ENCODE measurements at regions not wholly inside any gene's neighbourhood (a gene's known extent, or its start where the extent isn't known, plus 50 kb on each side); places are given as distances from the start of the nearest gene placed in this dataset.

DNA sequence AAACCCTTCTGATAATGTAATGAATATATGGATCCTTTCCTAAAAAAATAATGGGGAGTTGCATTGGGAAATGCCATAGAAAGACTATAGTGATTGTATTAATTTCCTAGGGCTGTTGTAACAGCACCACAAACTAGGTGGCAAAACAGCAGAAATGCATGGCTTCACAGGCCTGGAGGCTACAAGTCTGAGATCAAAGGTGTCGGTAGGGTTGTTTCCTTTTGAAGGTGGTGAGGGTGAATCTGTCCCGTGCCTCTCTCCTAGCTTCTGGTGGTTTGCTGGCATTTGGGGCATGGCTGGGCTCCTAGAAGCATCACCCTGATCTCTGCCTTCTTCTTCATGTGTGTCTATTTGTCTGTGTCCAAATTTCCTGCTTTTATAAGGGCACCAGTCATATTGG, 149.7 kb downstream of the INHBB start:
- Mint-ChIP-seq H3K27me3 (ENCODE audit: unreplicated experiment) (peaks cover 84% of the 10 kb centered on the region), H3K4me3 (ENCODE audit: low read depth, unreplicated experiment) (no peak overlapping the region), H3K36me3 (ENCODE audit: insufficient read depth, unreplicated experiment) (no peaks in the 10 kb centered on the region), H3K9me3 (ENCODE audit: low read depth, unreplicated experiment) (no peaks in the 10 kb centered on the region), H3K4me1 (ENCODE audit: low read depth, unreplicated experiment) (peaks cover 11% of the 10 kb centered on the region), H3K27ac (ENCODE audit: unreplicated experiment) (no peak overlapping the region)
- BruUV-seq (replicated peaks): no TSS peak
- DNase-seq: no peak
- TF ChIP-seq, protein P1, sequence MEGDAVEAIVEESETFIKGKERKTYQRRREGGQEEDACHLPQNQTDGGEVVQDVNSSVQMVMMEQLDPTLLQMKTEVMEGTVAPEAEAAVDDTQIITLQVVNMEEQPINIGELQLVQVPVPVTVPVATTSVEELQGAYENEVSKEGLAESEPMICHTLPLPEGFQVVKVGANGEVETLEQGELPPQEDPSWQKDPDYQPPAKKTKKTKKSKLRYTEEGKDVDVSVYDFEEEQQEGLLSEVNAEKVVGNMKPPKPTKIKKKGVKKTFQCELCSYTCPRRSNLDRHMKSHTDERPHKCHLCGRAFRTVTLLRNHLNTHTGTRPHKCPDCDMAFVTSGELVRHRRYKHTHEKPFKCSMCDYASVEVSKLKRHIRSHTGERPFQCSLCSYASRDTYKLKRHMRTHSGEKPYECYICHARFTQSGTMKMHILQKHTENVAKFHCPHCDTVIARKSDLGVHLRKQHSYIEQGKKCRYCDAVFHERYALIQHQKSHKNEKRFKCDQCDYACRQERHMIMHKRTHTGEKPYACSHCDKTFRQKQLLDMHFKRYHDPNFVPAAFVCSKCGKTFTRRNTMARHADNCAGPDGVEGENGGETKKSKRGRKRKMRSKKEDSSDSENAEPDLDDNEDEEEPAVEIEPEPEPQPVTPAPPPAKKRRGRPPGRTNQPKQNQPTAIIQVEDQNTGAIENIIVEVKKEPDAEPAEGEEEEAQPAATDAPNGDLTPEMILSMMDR (IDR thresholded peaks at IDR 0.05; ENCODE audit: unreplicated experiment): no peak
- intact Hi-C loops (cut with micrococcal nuclease; ENCODE audit: unreplicated experiment): no loop called here
- CTCF ChIA-PET: no interaction called here

DNA sequence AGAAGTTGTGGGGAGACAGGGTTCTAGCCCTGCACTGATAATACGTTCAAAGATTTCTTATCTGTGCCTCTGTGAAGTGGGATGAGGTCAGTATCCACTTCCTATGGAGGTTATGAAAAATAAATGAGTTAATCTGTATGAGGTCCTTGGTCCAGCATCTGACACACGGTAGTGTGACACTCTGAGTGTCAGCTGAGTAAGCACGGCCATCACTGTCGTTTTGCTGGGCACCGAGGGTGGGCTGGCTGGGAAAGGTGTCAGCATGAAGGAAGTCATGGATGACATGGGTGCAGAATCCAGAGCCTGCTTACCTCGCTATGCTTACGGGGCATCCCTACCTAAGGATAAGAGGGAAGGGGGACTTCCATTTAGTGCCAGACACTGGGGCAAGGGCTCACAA, 150.3 kb downstream of the INHBB start:
- CTCF ChIA-PET: no interaction called here
- no TSS peak for BruUV-seq (replicated peaks)
- H3K27me3 Mint-ChIP-seq (ENCODE audit: unreplicated experiment): peaks cover 84% of the 10 kb centered on the region
- H3K4me3 Mint-ChIP-seq (ENCODE audit: low read depth, unreplicated experiment): no peak overlapping the region
- no peaks in the 10 kb centered on the region for H3K9me3 Mint-ChIP-seq (ENCODE audit: low read depth, unreplicated experiment)
- H3K4me1 Mint-ChIP-seq (ENCODE audit: low read depth, unreplicated experiment): peaks cover 12% of the 10 kb centered on the region
- no peaks in the 10 kb centered on the region for H3K36me3 Mint-ChIP-seq (ENCODE audit: insufficient read depth, unreplicated experiment)
- H3K27ac Mint-ChIP-seq (ENCODE audit: unreplicated experiment): no peak overlapping the region
- TF ChIP-seq, protein P1 (IDR thresholded peaks at IDR 0.05; ENCODE audit: unreplicated experiment): no peak
- DNase-seq: no peak
- intact Hi-C loops (cut with micrococcal nuclease; ENCODE audit: unreplicated experiment): no loop called here

DNA sequence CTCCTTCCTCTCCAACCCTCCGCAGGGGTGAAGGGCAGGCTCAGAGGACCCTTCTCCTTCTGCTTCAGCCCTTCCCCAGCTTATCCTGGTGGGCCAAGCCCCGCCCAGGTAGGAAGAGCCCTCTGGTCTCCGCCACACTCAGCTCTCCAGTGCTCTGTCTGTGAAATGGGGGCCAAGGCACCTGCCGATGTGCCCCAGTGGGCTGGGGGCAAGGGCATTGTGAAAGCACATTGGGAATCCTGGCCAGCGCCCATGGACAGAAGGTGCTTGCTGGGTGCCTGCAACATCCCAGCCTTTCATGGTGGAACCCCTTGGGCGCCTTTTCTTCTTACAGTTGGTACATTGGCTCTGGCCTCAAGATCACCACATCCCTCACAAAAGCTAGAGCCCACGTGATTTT, 150.8 kb downstream of the INHBB start:
- TF ChIP-seq, protein P1 (IDR thresholded peaks at IDR 0.05; ENCODE audit: unreplicated experiment): no peak
- H3K36me3 Mint-ChIP-seq (ENCODE audit: insufficient read depth, unreplicated experiment): no peaks in the 10 kb centered on the region
- H3K9me3 Mint-ChIP-seq (ENCODE audit: low read depth, unreplicated experiment): no peaks in the 10 kb centered on the region
- no TSS peak for BruUV-seq (replicated peaks)
- H3K4me1 Mint-ChIP-seq (ENCODE audit: low read depth, unreplicated experiment): peaks cover 12% of the 10 kb centered on the region
- no peak overlapping the region for H3K27ac Mint-ChIP-seq (ENCODE audit: unreplicated experiment)
- intact Hi-C loops (cut with micrococcal nuclease; ENCODE audit: unreplicated experiment): no loop called here
- CTCF ChIA-PET: no interaction called here
- DNase-seq: no peak
- no peak overlapping the region for H3K4me3 Mint-ChIP-seq (ENCODE audit: low read depth, unreplicated experiment)
- peaks cover 83% of the 10 kb centered on the region for H3K27me3 Mint-ChIP-seq (ENCODE audit: unreplicated experiment)

DNA sequence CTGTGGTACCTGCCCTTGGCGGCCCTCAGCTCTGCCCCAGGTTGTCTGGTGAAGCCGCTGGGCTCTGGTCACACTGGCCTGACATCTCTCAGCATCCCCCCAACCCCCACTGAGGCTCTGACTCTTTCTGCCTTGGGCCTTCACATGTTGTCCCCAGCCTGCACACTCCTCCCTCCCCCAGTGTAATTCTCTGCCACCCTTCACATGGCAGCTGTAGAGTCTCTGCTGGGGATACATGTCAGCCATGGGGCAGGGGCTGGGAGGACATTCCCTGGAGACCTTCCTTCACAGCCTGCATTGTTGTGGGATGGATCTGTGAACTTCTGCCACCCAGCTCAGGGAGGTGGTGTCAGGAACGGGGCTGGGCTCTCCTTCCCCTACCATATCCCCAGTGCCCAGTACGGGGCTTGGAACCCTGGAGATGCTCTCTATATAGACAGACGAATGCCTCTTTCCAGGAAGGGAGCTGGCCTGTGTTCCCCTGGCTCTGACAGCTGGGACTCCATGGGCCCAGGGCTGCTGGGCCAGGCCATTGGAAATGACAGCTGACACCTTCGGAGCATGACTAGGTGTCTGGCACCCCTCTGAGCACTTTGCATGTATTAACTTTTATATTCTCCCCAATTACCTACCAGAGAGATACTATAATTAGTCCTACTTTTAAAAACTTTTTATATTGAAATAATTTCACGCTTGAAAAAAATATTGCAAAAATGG, 151.5 kb downstream of the INHBB start:
- Mint-ChIP-seq H3K4me1 (ENCODE audit: low read depth, unreplicated experiment) (peaks cover 12% of the 10 kb centered on the region), H3K27ac (ENCODE audit: unreplicated experiment) (no peak overlapping the region), H3K4me3 (ENCODE audit: low read depth, unreplicated experiment) (no peak overlapping the region), H3K27me3 (ENCODE audit: unreplicated experiment) (peaks cover 79% of the 10 kb centered on the region), H3K9me3 (ENCODE audit: low read depth, unreplicated experiment) (no peaks in the 10 kb centered on the region), H3K36me3 (ENCODE audit: insufficient read depth, unreplicated experiment) (no peaks in the 10 kb centered on the region)
- BruUV-seq (replicated peaks): no TSS peak
- CTCF ChIA-PET: no interaction called here
- TF ChIP-seq, protein P1 (IDR thresholded peaks at IDR 0.05; ENCODE audit: unreplicated experiment): no peak
- DNase-seq: no peak
- intact Hi-C loops (cut with micrococcal nuclease; ENCODE audit: unreplicated experiment): no loop called here

Measured in Calu3 (cell line).